ENCODE measurements at regions not wholly inside any gene's neighbourhood (a gene's known extent, or its start where the extent isn't known, plus 50 kb on each side); places are given as distances from the start of the nearest gene placed in this dataset.

DNA sequence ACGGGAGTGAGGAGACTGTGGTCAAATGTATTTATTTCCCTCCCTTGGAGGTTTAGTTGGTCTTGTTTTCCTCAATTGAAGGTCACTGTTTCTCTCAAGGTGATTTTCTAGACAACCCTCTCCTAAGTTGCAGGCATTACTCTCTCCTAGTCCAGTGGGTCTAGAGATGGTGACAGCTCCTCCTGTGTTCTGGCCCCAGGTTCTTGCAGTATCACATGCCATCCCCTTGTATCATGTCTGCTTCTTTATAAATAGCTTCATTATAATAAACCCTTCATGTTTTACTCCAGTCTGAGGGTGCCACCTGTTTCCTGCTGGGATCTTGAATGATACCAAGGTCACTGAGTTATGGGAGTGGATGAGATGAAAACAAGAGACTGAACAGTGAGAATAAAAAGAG, 208.0 kb upstream of the KCNN2 start:
- DNase-seq (ENCODE audit: low read depth) = no peak

DNA sequence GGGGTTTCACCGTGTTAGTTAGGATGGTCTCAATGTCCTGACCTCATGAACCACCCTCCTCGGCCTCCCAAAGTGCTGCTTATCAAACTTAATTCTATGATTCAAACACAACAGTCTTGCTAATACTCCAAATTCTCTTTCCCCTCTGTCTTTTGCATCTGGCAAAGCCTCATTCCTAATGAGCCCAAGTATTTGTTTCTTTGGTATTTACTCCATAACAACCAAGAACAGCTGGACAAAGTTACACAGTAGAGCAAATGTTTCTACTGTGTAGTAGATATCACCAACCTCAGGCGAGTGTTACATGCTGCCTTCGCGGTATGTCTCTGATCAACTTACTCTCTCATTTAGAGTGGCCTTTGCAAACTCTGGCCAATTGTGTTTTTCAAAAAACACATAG, 195.8 kb upstream of the KCNN2 start:
- no peak for DNase-seq (ENCODE audit: low read depth)

DNA sequence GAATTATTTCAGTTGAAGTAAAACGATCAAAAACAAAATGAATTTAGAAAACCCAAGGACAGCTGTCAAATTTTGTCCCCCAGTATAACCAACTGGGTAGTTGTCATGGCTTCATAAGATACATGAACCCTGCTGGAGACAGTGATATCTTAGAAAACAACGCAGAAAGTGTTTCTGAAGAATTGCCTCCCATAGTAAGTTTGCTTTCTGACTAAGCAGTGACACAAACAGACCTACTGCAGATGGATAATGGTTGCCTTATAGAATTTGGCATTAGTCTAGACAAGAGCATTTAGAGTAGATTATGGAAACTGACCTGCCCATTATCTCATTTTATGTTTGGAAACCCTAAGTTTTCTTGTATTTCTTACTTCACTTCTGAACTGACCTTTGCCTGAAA, 187.7 kb upstream of the KCNN2 start:
- DNase-seq (ENCODE audit: low read depth) = no peak

DNA sequence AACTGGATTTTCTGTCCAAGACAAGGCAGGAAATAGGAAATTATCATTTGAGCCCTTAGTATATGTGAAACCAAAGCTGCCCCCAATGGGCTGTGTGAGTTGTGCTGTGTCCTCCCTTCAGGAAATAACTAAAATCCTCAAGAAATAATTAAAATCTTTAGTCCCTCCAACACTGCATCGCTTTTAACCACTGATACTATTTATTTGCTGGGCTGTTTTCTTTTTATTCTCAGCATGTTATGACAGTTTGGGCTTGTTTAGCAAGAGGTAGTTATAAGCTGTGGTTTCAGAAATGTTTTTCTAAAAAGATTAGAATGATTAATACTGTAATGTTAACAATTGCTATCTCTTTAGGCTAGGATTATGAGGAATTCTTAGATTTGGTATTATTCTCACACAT, 187.0 kb upstream of the KCNN2 start:
- DNase-seq (ENCODE audit: low read depth) = no peak

DNA sequence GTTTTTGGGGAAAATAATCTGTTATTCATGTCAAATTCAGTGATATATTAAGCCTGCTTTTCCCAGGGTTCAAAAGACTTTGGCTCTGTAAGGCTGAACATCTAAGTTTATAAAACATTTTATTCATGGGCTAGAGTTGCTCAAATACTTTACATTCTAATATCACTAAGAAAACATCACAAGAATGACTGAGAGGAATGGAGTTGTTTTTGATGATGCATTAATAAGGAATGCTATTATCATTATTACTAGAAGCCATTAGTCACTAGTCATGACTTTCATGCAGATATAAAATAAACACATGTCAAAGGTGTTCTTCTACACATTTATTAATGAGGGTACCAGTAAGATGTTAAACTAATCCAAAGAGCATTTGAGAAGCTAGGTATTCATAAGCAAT, 185.5 kb upstream of the KCNN2 start:
- DNase-seq (ENCODE audit: low read depth) = no peak

DNA sequence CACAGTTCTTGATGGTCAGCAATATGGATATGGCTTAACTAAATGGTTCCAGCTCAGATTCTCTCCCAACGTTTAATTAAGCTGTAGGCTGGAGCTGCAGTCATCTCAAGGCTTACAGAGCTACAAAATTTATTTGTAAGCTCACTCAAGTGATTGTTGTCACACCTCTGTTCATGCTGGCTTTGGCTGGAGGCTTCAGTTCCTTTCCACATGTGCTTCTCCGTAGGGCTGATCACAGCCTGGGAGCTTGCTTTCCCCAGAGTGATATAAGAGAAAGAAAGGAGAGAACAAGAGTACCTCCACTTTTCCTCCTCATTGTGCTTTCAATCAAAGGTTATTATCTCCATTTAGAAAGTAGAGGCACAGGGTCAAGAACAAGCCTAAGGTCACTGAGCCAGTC, 182.7 kb upstream of the KCNN2 start:
- no peak for DNase-seq (ENCODE audit: low read depth)

DNA sequence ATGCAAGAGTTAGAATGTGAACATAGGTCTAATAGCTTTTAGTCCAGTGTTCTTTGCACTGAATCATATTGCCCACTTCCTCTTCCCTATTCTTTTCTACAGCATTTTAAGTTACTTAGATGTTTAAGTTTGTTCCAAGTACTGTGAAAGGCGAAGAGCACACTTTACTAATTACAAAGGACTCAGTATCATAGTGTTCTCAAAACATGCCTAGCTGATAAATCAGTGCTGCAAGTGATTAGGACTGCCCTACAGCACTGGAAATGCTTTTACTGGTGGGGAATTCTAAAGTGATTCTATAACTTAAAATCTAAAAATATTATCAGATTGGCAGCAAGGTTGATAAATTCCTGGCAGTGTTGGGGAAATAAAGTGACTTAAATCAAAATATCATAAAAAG, 177.9 kb upstream of the KCNN2 start:
- no peak for DNase-seq (ENCODE audit: low read depth)

DNA sequence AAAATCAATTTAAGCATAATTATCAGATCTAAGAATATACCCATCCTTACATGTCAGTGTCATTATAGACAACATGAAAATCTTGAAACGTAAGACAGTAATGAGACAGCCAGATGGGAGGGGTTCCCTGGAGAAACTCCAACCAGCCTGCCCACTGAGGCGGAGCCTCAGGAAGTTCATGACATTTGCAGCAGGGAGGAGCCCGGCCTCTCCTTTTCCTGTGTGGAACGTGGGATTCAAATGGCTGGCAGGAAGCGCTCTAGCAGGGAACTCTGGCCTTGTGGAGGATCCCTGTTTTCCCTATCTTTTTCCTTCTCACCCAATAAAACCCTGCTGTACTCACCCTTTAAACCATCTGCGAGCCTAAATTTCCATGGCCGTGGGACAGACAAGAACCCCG, 176.6 kb upstream of the KCNN2 start:
- DNase-seq (ENCODE audit: low read depth) = no peak

DNA sequence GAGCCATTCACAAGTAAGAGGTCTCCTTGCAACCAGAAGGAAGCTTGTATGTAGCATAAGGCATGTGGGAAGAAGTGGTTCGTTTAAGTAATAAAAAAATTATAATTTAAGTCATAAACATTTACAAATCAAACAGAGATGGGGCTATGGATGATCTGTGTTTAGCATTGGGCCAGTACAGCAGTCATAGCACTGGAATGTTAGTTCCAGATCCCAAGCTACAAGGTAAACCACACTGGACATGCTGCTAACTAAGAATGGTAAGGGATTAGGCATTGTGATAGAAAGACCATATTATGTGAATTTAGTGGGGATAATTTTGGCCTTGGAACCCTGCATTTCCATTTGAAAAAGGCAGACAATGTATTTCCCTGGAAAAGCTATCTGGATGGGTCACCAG, 170.4 kb upstream of the KCNN2 start:
- no peak for DNase-seq (ENCODE audit: low read depth)

DNA sequence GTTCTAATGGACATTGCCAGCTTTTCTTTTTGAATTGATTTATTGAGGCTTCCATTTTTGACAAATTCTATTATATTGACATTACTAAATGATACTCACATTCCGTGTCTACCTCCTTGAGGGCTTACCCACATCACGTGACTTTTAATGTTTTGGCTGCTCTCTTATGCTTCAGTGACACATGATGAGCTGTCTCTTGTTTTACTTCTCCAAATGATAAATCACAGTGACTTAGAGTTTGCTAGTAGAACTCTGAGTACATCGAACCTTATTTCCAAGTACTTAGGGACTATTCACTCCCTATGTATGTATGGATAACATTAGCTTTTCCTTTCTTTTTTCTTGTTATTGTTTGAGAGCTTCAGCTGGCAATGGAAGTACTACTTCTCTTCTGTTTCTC, 169.8 kb upstream of the KCNN2 start:
- no peak for DNase-seq (ENCODE audit: low read depth)

DNA sequence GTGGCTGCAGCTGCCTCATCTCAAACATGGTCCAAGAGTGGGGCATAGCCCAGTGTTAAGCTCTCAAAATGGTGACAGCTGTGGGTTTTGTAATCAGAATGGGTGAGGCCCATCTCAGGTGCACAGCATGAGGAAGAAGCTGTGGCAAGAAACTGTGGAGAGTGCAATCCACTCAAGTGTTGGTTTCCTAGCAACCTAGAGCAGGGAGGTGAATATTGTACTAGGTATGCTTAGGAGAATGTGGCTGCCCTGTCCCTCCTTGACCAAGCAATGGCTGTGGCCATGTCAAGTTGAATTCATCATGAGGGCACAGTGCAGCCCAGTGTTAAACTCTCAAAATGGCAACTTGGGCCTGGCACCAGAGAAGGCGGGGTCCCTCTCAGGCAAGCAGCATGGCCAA, 160.5 kb upstream of the KCNN2 start:
- DNase-seq (ENCODE audit: low read depth) = no peak

DNA sequence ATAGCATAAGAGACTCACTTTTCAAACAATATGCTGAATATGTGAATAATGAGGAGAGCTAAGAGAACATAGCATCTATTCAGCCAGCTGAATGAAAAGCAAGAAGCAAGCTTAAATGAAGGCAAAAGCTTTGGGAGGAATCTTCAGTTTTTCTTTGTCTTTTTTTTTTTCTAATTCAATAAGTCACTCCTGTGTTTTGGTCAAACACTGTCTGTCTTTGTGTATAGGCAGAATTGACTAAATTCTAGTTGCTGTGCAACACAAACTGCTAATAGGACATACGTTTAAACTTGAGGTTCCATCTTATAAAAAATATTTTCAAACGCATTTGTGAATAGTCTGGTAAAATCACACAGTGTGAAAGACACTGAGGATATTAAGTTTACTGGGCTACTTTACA, 156.9 kb upstream of the KCNN2 start:
- DNase-seq (ENCODE audit: low read depth) = no peak

DNA sequence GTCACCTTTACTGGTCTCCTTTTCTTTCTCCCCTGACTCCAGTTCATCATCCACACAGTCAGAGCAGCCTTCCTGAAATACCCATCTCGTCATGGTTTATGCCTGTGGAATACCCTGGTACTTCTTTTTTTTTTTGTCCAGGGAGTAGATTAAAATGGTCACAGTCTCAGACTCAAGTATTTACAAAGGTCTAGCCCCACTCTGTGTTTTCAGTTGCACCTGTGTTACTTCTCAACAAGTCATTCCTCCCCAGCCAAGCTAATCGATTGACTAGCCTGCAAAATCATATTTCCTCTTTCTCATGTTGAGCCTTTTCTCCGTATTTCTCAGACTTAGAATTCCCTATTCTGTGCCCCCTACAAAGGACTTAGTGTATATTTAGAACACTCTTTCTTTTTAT, 155.2 kb upstream of the KCNN2 start:
- DNase-seq (ENCODE audit: low read depth) = no peak

DNA sequence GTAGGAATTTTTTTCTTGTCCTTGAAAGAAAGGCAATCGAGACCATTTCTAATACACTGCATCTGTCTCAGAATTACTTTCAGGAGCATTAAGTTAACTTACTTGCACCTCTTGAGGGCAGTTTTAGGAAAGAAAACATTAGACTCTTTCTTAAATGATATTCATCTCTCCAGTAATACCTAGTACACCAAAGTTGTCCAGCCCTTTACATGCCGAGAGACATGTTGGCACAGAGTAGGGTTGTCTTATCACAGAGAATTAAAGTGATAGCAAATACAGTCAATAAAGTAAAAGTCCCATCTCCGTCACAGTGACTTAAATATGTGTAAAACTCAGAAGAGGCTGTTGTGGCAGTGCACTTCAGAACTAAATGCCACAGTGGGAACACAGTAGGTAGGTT, 154.3 kb upstream of the KCNN2 start:
- DNase-seq (ENCODE audit: low read depth) = no peak

DNA sequence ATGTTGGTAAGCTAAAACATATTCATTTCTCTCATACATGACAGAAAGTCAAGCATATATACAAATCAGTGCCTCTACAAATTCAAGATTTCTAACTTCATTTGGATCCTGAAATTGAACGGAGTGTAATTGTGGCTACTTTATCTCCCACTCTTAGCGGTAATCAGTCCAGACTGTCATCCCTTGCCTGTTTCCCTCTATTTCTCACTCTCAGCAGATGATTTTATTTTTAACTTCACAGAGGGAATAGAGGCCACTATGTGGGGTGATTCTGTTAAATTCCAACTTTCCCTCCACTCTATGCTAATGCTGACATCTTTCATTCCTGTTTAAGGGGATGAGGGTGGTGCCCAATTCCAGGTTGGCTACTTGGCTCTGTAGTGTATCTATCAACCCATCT, 153.8 kb upstream of the KCNN2 start:
- no peak for DNase-seq (ENCODE audit: low read depth)

DNA sequence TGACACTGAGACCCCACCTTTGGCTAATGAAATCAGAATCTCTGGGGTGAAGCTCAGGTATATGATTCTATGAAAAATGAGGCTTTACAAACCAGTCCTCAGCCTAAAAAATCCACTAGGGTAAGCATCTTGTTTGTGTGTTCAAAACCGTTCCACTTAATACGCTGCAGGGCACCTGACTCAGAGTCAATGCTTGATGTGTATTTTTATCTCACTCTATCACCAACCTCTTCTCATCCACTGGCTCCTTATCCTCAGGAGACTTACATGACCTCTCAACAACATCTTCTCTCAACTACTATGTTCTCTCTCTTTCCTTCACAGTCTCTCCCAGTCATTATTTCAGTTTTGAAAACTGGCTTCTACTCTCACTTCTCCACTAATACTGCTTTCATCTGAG, 153.3 kb upstream of the KCNN2 start:
- no peak for DNase-seq (ENCODE audit: low read depth)

DNA sequence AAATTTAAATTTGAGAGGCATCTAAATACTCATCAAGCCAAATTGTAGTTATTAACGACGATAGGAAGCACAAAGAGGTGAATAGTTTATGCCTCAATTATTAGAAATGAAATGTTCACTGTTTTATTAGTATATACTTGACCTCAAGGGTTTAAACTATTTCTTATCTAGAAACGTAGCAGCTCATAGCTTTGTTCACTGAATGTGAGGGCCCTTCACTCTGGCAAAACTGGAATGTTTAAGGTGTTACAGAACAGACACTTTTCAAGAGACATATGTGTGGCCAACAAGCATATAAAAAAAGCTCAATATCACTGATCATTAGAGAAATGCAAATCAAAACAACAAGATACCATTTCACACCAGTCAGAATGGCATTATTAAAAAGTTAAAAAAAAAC, 151.2 kb upstream of the KCNN2 start:
- DNase-seq (ENCODE audit: low read depth) = no peak

DNA sequence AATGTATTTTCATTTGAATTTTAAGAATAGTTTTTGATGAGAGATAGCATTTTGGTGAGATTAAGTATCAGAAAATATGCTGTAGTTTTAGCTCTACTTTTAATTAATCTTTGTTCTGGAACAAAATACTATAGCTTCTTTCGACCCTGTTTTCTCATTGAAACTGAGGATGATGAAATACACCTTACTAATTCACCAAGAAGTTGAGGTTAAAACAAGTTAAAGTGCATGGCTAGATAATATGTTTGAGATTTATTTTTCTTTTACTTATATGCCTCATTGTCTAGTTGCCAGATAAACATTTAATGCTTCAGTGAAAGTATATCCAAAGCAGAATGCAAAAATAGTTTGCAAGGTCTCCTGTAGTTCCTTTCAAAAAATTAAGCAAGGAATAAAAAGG, 140.1 kb upstream of the KCNN2 start:
- no peak for DNase-seq (ENCODE audit: low read depth)

DNA sequence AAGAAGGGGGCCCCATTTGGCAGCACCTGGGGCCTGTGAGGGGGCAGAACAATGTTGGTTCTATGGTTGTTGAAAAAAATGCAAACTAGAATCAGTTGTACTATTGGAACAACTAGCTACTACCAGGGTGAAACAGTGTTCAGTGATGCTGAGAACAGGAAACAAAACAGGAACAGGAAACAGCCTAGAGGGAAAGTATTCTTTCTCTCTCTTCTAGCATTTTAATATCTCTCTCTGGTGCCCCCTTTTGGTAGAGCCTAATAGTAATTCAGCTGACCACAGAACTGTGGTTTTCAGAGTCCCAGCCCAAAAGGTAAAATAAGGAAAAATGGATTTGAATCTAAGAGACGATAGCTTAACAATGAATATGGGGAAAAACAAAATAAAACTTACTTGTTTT, 138.0 kb upstream of the KCNN2 start:
- DNase-seq (ENCODE audit: low read depth) = no peak

DNA sequence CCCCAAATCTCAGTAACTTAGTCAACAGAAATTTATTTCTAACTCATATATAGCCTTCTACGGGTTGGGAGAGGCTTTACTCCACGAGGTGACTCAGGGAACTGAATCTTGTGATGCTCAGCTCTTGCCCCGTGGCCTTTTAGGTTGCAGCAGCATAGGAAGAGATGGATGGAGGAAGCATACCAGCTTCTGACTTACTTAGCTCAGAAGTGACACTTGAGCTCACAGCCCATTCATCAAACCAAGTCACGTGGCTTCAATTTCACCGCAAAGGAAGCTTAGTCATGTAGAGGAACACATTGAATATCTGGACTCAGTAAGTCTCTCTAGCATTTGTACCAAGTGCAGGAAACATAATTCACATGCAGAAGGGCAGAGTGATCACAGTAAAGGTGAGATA, 124.1 kb upstream of the KCNN2 start:
- no peak for DNase-seq (ENCODE audit: low read depth)

DNA sequence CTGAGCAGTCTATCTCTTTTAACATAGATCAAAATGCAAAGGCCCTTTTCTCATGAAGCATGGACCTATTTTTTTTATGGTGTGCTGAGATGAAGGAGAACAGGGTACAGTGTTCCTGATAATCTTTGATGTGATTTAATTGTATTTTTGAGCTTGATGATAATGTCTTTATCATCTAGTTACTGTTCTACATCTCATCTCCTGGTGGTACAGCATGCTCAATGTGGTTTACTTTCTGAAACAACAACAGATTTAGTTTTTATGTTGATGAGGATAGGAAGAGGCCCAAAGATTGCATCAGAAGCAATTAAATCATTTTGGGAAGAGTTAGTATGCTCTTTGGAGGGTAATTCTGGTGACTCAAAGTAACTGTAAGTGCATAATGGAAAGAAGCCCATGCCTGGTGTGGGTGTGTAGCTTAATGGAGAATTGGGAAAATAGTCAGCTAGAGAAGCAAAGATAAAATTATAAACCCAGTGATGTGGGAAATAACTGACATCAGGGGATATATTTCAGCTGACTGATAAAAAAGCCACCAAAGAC, 123.0 kb upstream of the KCNN2 start:
- DNase-seq (ENCODE audit: low read depth) = no peak

DNA sequence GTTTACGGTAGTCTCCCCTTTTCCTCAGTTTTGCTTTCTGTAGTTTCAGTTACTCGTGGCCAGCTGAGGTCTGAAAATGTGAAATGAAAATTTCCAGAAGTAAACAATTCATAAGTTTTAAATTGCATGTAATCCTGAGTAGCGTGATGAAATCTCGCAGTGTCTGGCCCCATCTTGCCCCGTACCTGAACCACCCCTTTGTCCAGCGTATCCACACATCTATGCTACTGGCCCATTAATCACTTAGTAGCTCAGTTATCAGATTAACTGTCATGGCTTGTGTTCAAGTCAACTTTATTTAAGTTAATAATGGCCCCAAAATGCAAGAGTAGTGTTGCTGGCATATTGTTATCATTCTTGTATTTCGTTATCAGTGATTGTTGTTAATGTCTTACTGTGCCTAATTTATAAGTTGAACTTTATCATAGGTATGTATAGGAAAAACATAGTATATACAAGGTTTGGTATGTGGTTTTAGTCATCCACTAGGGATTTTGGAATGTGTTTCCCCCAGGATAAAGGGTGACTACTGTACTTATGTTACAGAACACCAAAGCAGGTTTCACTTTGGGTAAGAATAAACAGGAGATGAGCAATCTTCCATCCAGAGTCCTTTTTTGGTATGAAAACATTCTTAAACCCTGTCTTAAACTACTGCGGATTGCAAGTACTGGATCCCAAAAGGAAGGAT, 118.4 kb upstream of the KCNN2 start:
- DNase-seq (ENCODE audit: low read depth) = no peak

DNA sequence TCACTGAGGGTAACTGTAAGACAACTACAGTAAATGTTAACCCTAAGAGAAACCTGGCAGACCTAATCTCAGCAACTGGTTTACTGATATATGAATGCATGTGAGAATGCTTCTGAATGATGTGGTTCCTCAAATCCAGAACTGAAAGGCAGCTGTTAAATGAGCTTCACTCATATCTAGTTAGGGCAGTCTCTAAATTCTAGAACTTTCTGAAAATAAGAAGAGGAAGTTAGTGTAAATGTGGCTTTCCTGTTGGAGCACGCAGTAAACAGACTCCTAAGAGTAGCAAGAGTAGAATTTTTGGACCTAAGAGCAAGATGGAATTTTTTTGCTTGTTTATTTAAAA, 117.9 kb upstream of the KCNN2 start:
- no peak for DNase-seq (ENCODE audit: low read depth)

DNA sequence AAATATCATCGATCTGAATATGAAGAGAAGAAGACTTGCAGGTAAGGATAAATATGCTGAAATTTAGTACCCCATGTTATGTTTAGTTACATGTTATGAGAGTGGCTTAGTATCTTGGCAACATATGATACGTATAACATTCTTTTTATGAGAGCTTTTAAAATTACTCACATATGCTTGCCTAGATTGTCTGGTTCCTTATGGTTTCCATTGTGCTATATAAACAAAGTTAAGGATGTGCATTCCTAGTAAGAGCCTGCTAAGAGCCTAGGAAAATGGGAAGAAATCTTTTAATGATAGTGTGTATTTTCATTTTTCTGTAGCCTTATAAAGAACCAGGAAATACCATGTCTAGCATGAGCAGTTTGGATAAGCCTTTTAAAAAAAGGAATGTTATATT, 112.0 kb upstream of the KCNN2 start:
- DNase-seq (ENCODE audit: low read depth) = no peak

DNA sequence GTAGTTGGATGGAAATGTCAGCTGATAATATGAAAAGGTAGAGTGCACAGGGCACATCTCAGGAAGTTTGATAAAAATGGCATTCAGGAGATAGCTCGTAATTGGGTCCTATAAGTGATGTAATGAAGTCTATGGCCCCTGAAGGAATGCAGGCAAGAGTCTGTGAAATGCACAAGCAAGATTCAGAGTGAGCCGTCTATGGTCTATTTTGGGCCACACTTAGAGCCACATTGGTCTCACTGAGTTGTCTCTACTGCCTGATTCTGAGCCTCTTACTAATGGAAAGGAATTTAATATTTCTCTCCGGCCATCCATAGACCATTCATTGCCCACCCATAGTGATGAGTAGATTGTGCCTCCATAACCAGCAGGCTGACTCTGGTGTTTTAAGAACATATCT, 111.3 kb upstream of the KCNN2 start:
- no peak for DNase-seq (ENCODE audit: low read depth)
